Upper lobe of left lung (tissue), 4 donors: ENCODE measurements at regions not wholly inside any gene's neighbourhood (a gene's known extent, or its start where the extent isn't known, plus 50 kb on each side); places are given as distances from the start of the nearest gene placed in this dataset.

Experiments used
- EP300 ChIP-seq, 4 donors: sonication (generic); formaldehyde crosslinking; IDR thresholded peaks; one replicate each; pipeline ENCODE4 v1.5.1; 2017; ENCODE audit warnings: antibody characterized with exemption in 4 of 4, control low read depth in 2 of 4
- POLR2A ChIP-seq, 4 donors: fragments of 450-650 bp; IDR thresholded peaks; one replicate each; pipeline ENCODE4 v1.5.1; 2016 to 2017; ENCODE audit warnings: antibody characterized with exemption in 4 of 4, mild to moderate bottlenecking in 2 of 4
- POLR2AphosphoS5 ChIP-seq, 2 donors: sonication (generic); formaldehyde crosslinking; IDR thresholded peaks; one replicate each; pipeline ENCODE4 v1.5.1; 2017; ENCODE audit warnings: antibody characterized with exemption in 2 of 2
- TF ChIP-seq, protein P1 (sequence below), 6 experiments: fragments of 450-650 bp in 4 of 6; fragments of 200-600 bp in 2 of 6; sonication (generic) in 2 of 6; IDR thresholded peaks; one replicate each; pipeline ENCODE4 v1.5.1; 2016 to 2019; ENCODE audit warnings: antibody characterized with exemption in 6 of 6

DNA sequence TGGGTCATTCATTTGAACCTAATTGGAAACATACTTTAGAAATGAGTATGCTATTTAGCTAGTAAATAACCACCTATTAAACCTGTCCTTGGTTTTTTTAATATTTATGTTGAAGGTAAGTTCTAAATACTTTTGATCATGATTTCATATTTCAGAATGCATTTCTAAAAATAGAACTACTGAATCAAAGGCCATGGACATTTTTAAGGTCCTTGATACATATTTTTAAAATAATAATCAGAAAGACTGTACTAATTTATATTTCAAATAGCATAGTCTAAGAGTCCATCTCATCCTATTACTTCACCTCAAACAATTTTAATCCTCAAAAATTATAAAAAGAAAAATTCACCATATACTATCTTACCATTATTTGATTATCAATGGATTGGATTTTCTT lies 102.1 kb upstream of the AKR1E2 start:
- TF ChIP-seq, protein P1, sequence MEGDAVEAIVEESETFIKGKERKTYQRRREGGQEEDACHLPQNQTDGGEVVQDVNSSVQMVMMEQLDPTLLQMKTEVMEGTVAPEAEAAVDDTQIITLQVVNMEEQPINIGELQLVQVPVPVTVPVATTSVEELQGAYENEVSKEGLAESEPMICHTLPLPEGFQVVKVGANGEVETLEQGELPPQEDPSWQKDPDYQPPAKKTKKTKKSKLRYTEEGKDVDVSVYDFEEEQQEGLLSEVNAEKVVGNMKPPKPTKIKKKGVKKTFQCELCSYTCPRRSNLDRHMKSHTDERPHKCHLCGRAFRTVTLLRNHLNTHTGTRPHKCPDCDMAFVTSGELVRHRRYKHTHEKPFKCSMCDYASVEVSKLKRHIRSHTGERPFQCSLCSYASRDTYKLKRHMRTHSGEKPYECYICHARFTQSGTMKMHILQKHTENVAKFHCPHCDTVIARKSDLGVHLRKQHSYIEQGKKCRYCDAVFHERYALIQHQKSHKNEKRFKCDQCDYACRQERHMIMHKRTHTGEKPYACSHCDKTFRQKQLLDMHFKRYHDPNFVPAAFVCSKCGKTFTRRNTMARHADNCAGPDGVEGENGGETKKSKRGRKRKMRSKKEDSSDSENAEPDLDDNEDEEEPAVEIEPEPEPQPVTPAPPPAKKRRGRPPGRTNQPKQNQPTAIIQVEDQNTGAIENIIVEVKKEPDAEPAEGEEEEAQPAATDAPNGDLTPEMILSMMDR (IDR thresholded peaks at IDR 0.05) = no peak
- TF ChIP-seq POLR2AphosphoS5 (IDR thresholded peaks at IDR 0.05) (no peak), EP300 (IDR thresholded peaks at IDR 0.05) (no peak), POLR2A (IDR thresholded peaks at IDR 0.05) (no peak)
